Epidermal melanocyte (primary cell): ENCODE measurements at regions not wholly inside any gene's neighbourhood (a gene's known extent, or its start where the extent isn't known, plus 50 kb on each side); places are given as distances from the start of the nearest gene placed in this dataset.
"Not testable (repeated sequence)": the region's sequence is repeated elsewhere in the genome, so short reads cannot be mapped to it uniquely, and the experiment has no call there.

Source experiments
- DNase-seq: peaks from one replicate; pipeline ENCODE4 v3.0.0; 2011; ENCODE audit warnings: low spot score; ENCODE audit not compliant: insufficient read length

DNA sequence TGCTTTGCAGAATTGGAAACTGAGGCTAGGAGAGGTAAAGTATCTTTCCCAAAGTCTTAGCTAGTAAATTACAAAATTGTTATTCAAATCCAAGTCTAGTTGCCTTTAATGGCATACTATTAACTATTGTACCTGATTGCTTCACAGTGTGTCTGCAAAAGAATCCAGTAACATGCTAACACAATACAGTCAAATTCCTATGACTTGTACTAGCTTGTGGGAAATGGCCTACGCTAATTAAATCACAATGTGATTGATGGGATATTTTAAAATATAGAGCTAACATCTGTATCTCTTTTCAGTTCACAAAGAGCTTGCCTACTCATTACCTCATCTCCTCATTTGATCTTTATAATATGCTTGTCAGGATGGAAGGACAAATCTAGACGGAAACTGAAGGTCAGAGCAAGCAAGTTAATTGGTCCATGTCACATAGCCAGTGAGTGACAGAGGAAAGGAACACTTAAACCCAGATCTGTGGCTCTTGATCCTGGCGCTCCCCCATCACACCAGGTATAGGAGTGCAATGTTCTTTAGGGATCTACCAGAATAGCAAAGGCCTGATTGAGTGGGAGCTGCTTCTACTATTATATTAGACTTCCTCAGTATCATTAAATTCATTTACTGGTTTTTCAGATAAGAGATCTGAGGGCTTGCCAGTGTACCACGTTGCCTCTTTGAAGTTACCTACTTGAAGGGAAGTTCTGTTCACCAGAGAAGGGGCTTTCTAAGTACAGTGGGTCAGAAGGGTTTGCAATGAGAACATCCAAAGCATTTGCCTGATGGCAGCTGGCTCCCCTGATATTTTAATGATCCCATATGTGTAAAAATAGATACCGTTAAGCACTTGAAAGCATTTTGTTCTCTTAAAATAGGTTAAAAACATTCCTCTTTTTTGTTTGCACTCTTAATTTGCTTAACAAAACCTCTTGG is 213.6 kb upstream of the SESN3 start:
- no peak for DNase-seq

DNA sequence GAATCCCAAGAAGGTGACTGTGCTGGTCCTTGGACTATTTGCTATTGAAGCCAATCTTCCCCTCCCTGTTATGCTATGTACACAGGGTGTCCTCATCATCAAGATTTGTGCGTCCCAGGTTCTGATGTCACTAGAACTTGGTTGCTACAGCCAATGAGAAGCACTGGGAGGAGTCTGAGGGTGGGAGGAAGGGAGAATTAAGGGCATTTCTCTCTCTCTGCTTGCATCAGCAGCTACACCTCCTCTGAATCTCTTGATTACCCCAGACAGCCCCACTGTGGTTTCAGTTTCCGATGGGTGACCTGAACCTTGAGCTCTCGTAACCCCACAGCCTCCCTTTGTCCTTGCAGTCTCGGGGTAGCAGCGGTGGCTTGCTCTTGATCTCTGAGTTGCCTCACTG is 212.4 kb upstream of the SESN3 start:
- no peak for DNase-seq

DNA sequence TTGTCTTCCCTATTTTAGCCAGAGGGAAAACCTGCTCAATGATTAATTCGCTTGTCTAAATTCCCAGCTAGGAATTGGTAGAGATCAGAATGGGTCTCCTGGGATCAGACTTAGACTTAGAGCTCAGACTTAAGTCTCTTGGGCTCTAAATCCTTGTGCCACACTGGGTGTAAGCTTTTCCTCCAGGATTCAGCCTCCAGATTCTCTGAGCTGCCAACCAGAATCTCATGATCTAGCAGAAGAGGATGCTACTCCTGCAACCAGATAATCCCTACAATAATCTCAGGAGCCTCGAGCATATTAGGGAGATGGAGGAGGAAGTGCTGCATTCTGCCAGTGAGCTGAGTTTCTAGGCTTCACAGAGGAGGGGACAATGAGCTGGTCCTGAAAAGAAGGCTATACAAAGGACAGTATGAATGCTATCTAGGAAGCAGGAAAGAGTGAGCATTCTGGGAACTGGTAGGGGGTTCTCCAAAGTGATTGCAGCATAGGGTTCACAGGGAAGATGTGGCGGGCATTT is 211.6 kb upstream of the SESN3 start:
- DNase-seq: no peak

DNA sequence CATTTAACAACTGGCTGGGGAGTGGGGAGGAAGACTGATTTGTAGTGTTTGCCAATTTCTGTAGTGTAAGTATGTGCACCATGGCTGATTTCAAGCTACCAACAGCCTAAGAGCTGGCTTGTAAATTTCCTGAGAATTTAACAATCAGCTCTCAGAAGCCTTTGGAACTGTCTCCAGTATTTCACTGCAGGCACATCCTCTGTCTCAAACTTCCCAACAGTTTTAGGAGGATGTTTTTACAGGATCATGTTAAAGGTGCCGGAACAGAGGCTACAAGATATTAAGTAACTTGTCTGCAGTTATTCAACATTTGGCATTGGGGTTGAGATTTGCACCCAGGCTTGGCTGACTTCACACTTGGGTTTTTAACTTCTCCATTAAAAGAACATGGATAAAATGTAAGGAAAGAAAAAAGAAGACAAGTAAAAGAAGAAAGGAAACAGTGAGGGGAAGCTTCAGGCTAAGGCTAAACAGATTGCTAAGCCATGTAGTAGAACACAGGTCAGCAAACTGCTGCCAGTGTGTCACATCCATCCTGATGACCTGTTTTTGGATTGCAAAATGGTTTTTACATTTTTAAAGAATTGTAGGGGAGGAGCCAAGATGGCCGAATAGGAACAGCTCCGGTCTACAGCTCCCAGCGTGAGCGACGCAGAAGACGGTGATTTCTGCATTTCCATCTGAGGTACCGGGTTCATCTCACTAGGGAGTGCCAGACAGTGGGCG is 204.8 kb upstream of the SESN3 start:
- DNase-seq: no peak

DNA sequence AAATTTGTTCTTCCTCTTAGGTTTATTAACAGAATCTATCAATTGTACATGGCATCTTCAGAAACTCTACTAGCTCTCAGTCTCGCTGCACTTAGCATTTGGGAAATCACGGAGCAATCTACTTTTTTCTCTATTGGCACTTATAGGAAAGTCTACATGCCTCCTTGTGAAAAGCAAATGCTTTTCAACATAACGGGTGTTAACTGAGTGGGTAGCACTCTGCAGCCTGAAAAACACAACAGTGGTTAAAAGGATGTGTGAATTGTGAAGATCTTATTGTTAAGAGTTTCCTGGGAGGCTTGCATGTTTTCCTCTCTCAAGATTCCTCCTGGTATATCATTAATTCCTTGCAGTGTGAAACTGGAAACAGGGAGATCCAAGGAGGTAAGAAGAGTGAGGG is 204.2 kb upstream of the SESN3 start:
- no peak for DNase-seq

DNA sequence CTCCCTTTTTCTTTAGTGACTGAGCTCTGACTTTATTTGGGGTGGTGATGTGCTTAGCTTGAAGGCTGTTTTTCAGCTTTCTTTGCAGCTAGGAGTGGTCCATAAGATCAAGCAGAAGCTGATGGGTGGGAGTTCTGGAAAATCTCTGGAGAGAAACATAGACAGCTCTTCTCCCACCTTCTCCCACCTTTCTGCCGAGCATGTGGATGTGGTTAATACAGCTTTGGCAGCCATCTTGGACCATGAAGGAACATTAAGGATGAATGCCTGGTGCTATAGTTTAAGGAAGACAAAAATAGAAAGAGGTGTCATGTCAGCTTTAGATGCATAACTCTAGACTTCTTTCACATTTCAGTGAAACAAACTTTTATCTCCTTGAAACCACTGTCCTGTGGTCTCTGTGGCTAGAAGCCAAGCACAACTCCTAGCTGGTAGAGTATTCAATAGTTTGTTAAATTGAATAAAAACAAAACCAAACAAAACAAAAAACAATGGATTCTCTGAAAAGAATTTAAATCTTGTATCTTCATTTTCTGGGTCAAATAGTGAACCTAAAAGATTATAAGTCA is 203.6 kb upstream of the SESN3 start:
- DNase-seq: no peak

DNA sequence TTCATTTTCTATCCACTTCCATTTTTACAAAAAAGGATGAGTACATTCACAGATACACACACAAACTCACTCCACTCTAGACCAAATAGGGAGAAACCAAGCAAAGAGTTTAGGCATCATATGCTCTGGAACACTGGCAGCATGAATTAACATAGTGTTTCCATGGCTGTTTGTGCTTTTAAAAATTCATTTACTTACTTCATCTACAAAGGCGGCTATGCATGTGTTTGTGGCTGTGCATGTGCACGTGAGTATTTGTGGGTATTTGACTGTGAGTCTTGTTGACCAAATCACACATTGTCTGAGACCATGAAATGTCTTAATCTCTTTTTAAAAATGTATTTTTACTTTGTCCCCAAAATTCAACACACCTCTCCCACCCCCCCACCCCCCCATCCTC is 203.0 kb upstream of the SESN3 start:
- DNase-seq: no peak

DNA sequence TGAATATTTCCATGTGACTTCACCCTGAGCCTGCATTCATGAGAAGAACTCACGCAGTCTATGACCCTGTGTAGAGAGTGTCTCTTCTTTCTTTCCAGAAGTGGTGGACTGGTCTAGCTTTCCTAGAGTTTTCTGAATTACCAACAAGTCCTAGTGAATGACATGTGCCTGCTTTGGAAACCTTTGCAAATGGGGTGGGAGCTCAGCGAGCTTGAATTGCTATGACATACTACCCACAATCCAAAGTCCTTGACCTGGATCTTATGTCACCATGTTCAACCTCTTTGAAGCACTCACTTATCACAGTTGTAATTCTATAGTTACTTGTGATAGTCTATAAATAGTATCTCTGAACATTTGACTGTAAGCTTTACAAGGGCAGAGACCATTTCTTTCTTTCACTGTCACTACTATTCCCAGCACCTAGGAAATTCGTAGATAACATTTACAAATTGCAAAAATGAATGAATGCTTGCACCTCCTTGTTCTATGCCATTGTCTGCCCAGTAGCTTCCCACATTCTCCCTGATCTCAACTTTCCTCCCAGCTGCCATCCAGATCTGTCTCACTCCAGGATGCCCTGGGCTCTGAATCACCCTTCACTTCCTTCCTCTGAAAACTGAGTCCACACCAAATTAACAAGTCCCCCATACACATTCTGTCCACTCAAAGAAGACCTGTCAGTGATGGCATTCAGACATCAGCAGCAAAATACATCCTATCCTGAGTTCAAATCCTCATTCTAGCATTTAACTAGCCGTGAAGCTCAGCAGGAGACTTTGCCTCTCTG is 201.9 kb upstream of the SESN3 start:
- no peak for DNase-seq

DNA sequence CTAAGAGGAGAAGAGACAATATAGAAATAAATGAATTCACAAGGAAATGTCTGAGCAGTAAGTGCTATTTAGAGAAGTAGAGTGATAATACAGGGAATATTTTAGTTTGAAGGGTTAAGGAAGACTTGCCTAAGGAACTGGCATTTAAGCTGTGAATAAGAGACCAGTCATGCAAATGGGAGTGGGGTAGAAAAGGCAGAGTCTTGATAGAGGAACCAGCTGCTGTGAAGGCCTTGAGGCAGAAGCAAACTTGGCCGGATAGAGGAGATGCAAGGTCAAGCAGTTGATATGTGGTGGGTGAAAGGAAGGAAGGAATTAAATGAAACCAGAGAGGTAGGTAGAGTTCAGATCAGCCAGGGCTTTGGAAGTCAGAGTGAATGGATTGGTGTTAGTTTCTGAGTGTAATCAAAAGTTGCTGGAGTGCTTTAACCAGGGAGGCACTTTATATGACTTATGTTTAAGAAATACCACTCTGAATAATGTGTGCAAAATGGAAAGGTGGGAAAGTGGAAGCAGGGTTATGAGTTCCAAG is 198.4 kb upstream of the SESN3 start:
- peak; percentile 41 for DNase-seq

DNA sequence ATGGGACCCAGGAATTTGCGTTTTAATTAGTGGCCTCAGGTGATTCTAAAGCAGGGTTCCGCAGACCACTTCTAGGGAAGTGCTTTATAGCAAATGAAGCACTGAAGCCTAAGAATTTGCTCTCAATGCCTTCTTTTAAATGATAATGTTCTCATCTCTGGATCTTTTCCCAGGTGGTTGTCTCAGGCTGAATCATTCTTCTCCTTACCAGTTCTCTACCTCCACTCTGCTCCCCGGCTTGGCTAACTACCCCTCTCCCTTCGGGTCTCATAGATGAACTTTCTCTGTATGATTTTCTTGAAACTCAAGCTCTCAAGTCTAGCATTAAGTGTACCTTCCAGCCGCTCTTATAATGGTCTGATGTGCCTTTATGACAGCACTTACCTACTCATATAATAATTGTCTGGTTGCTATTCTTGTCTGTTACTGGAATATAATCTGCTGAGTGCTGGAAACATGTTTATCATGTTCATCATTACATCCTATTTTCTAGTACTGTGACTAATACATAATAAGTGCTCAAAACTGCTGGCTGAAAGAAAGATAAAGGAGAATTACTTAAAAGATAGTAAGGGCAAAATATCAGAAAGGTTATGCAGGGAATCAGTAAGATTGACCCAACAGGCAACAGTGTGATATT is 195.9 kb upstream of the SESN3 start:
- DNase-seq: no peak

DNA sequence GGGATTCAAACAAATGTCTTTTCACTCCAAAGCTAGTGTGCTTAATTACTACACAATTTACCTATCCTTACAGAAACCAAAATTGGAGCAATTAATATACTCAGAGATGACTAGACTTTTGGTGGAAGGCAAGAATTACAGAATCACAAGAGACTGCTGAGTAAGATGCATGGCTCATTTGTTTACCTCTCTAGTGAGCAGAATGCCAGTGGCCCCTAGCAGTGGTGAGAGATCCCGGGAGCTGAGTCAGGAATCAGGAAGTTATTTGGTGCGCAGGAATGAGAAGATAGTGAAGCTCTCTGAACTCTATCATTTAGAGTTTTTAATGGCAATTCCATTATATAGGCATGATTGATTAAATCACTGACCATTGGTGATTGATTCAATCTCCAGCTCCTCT is 188.9 kb upstream of the SESN3 start:
- DNase-seq: no peak

DNA sequence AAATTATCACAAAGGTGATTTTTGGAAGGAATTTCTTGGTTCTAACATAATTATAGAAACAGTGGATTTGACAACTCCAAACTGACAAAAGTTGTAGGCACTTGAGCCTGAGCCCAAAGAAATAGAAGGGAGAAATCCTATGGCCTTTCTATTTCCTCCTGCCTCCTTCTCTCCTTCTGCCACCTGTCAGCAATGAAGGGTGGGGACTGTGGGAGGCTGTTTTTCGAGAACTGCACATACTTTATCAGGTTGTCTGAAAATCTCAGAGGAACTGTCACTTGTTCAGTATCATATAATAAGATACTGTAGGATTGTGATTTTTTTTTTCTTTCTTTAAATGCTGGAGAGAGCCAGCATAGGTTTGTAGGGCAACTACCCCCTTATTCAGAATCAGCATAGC is 187.9 kb upstream of the SESN3 start:
- DNase-seq: no peak

DNA sequence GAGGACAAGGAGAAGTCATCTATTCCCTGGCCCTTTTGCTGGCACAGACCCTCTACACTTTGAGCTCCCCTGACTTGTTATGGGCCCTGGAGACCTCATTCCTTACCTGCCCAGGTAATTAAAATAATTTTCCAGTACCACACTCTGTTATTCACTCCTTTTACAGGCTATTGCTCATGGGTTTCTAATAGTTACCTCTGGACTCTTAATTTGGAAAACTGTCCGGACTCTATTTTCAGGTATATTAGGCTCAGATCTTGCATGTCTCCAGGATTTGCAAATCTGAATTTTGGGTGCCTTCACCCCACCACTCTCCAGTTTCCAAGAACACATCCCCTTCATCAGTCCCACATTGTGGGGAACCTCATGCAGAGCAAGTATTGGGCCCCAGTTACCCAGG is 186.8 kb upstream of the SESN3 start:
- no peak for DNase-seq

DNA sequence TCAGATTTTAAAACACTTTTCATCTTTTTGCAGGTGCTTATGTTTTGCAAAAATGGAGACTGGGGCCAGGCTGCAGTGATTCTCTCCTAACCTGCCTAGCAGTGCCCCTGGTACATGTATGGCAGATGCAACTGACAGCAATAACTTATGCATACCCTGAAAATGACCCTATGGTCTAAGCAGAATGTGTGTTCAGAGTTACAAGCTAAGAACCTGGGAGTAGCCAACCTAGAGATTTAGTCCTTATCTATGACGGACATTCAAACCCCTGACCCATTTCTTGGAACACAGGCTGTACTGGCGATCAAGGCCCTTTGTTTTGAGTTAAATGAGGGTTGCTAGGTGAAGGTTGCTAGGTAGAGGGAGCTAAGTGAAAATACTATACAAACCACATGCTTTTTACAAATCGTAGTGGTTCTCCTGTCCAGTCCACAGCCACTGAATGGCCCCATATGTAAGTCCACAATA is 184.9 kb upstream of the SESN3 start:
- no peak for DNase-seq

DNA sequence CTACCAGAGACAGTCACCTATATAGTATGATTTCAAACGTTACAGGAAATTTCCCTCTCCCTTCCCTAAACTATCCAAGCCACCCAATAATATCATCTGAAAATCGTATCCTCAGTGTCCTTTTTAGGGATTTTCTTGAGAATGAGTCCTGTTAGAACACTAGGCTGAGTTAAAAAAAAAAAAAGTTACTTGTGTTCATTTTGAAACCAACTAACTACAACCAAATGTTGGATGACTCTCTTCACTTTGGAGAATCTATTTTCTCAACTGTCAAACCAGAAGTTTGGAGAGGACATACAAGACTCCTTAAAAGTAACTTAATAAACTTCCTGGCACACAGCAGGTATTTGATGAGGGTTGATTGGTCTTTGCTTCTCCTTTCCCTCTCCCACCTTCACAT is 183.2 kb upstream of the SESN3 start:
- no peak for DNase-seq

DNA sequence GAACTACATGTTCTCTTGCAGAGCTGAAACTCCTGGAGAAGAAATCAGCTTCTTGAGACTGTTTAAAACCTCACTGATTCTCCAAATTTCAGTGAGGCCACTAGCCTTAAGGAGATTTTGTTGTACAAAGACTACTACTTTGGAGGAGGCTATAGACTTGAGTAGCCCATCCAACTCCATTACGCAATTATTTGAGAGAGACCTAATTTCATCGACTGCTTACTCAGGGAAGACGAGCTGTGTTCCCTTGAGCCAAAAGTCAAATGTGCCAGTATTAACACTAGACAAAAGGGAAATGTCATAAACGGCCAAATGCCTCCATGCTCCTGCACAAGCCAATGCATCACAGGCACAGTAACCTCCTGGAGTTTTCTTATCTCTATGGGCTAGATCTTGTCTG is 182.8 kb upstream of the SESN3 start:
- DNase-seq: no peak

DNA sequence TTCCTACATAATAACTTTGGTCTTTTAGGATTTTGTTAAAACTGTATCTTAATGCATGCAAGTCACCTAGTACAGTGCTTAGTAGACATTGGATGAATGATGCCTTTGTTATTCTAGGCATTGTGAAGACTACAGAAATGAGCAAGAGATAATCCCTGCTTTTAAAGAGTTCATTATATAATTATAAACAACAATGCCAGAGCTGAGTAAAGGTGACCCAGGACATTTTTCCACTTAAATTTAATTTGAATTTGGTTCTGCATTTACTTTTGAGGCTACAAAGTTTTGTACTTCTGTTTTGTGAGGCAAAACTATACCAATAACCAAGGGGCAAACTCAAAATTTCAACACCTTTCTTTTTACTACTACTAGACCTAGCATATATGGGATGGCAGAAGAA is 182.0 kb upstream of the SESN3 start:
- DNase-seq: no peak

DNA sequence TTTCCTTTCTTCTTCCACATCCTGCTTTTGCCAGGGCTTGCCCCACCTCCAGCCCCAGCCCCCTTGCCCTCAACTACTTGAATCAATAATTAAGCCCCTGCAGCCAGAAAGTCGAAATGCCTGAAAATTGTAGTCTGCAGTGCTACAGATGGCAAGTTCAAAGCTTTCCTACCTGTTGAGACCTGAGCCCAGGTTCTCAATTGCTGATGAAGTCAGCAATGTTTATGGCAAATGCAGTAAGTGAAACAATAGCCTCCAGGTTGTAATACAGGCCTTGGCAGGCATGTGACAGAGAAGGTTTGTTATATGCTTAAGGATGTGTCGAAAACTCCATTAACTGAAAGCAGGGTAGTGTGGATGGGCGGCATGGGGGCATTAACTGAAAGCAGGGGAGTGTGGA is 181.1 kb upstream of the SESN3 start:
- no peak for DNase-seq

DNA sequence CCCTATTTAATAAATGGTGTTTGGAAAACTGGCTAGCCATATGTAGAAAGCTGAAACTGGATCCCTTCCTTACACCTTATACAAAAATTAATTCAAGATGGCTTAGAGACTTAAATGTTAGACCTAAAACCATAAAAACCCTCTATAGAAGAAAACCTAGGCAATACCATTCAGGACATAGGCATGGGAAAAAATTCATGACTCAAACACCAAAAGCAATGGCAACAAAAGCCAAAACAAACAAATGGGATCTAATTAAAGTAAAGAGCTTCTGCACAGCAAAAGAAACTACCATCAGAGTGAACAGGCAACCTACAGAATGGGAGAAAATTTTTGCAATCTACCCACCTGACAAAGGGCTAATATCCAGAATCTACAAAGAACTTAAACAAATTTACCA is 179.7 kb upstream of the SESN3 start:
- DNase-seq: not testable (repeated sequence)

DNA sequence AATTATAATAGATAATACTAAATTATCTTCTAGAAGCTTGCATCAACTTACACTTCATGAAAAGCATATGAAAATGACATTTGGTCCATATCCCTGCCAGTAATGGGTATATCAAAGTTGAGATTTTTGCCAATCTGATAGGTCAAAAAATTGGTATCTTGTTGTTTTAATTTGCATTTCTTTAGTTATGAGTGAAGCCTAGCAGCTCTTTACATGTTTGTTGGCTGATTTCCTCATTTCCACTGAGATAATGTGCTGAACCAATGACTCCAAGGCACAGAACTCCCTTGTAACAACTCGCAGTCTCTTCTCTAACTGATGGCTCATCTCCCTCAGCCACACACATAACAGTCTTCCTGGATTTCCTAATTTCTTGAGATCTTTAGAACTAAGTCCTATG is 175.3 kb upstream of the SESN3 start:
- DNase-seq: no peak

DNA sequence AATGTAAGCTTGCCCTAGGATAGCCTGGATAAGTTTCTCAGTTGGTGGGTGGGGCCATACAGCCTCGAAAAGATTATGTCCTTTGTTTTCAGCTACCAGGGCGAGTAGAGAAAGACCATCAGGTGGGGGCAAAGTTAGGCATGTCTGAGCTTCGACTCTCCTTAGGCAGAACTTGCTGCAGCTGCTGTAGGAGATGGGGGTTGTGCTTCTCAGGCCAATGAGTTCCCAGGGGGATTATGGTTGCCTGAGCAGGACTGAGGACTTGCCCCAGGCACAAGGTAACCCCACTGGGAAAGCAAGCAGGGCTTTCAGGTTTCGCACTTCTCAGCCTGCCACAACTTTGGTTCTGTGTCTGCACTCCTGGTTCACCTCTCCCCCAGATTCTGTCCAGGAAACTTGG is 173.4 kb upstream of the SESN3 start:
- DNase-seq: no peak
